RCC 7860 (cell line): ENCODE measurements at regions not wholly inside any gene's neighbourhood (a gene's known extent, or its start where the extent isn't known, plus 50 kb on each side); places are given as distances from the start of the nearest gene placed in this dataset.

Experiments used
- DNase-seq: peaks from one replicate; pipeline ENCODE4 v3.0.0-alpha.2; 2015; ENCODE audit warnings: low spot score
- FAIRE-seq: peaks from 2 replicates; lab custom pipeline; 2012; peaks lifted over from hg19 to GRCh38; lab: Jason Lieb, UNC

- no peak for FAIRE-seq
- DNase-seq, result no peak
Observed at GRCh38 chr12:92338671-92339070, 193.0 kb upstream of the BTG1 start.

DNA sequence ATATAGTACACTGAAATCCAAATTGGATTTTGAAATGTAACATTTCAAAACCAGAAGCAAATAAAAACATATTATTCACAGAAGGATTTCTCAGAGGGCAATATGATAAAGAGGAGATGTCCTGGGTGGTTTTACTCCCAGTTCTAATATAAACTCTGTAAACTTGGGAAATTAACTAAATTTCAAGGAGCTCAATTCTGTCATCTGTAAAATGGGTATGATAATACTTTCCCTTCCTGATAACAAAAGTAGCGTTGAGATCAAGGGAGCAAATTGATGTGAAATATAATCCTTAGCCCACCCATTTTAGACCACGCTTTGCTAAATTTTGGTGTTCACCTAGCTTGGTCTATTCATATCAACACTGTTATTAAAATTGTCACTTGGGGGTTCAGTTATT lies 192.5 kb upstream of the BTG1 start:
- FAIRE-seq, result no peak
- no peak for DNase-seq

GRCh38 chr12:92337128-92337527 lies 191.5 kb upstream of the BTG1 start:
- DNase-seq (no peak), FAIRE-seq (no peak)

DNA sequence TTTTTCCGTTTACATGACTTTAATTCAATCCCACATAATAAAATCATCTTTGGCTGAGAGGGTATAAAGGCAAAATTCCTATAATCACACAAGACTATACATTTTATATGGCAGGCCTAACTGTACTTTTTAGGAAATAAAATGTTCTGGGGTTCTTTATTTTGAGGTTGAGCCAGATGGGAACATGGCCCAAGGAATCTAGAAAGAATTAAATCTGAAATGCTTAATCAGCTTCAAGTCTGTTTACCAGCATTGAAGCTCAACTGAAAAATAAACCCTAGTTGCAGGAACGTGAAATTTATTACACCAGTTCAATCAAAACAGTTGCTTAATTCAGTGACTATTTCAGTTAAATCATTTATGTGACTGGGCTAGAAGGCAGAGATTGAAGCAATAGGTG lies 191.0 kb upstream of the BTG1 start:
- FAIRE-seq, result no peak

GRCh38 chr12:92335831-92336230 lies 190.2 kb upstream of the BTG1 start:
- FAIRE-seq (no peak), DNase-seq (no peak)

More for the DNA sequence above, 191.0 kb upstream of the BTG1 start:
- no peak for DNase-seq

GRCh38 chr12:92334552-92334951 lies 188.9 kb upstream of the BTG1 start:
- no peak for FAIRE-seq
- no peak for DNase-seq

DNA sequence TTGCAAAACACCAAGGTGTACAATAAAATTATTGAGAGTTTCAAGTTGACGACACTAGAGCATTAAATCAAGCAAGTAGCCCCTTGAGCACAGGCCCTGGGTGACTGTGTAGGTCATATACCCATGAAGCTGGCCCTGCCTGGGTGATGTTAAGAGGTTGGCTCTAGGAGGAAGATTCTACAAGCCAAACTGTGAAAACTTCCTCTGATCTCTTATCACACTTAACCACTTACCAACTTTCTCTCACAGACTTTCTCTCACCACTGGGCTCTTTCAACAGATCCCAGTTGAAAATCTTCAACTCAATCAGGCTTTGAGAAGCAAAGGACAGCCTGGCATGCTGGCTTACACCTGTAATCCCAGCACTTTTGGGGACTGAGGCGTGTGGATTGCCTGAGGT lies 186.9 kb upstream of the BTG1 start:
- FAIRE-seq (no peak), DNase-seq (no peak)

DNA sequence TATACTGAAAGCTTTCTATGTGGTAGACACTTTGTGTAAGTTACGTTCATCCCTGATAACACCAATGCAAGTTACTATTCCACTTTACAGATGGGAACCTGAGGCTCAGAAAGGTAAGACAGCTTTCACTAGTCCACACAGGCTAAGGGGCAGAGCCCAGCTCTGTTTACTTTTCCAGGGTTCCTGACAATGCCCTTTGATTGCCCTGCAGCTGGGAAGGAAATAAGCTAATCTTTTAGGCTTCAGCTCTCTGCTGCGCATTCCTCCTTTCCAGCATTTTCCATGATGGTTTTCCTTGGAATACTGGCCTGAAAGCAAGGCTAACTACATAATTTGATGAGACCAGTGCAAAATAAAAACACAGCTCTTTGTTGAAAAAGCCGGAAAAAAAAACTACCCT lies 185.7 kb upstream of the BTG1 start:
- FAIRE-seq, result no peak
- no peak for DNase-seq

- no peak for FAIRE-seq
- no peak for DNase-seq
Observed at GRCh38 chr12:92330654-92331053, 185.0 kb upstream of the BTG1 start.

- FAIRE-seq, result no peak
- no peak for DNase-seq
Observed at GRCh38 chr12:92326877-92327276, 181.2 kb upstream of the BTG1 start.

GRCh38 chr12:92324849-92325500 lies 179.3 kb upstream of the BTG1 start:
- DNase-seq, result no peak
- FAIRE-seq, result no peak

DNA sequence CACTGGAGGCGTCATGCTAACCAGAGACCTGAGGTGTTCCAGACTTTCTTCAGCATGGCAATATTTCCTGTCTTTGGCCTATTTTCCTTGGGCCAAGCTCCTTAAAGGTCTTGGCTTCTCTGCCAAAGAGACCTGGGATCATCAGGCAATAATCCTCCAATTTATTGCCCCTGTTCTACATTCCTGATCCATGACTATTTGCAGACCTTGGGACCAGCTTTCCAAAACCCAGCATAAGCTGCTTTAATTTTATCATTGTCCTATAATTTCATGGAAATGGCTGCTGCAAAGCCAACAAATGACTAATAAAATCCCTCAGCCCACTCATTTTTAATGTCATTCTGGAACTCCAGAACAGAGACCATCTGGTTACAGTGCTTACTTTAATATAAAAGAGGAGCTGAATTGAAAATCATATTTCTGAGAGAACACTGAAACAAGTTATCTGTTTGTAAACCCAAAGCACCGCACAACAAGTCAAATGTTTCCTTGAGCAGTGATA lies 166.9 kb upstream of the BTG1 start:
- FAIRE-seq (no peak), DNase-seq (no peak)

DNA sequence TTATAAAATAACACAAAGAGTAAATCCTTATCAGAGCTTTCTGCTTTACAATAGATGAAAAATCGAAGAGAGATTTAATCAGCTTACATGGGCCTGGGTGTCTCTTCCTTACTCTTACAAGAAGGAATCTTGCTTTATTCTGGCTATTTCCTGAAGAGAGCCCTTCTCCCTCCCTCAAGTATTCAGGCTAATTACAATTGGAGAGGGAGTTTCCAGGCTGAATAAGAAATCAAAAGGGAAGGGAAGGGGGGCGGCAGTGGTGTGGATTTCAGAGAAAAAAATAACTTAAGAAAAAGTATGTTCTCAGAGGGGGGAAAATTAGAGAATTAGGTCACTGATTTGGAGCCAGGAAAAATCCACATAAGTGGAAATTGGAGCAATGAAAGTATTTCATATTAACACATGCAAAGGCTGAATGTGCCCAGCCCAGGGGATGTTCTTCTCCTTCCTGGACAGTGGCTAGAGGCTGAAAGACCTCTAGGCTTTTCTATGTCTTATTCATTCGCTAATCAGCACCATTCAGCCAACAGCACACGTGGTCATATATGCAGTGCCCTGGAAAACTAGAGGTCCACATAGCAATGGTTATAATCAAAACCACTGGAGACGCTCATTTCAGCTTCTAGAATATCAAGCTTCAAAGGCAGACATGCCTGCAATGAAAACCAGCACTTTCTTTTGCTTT lies 158.9 kb upstream of the BTG1 start:
- DNase-seq (no peak), FAIRE-seq (no peak)

DNA sequence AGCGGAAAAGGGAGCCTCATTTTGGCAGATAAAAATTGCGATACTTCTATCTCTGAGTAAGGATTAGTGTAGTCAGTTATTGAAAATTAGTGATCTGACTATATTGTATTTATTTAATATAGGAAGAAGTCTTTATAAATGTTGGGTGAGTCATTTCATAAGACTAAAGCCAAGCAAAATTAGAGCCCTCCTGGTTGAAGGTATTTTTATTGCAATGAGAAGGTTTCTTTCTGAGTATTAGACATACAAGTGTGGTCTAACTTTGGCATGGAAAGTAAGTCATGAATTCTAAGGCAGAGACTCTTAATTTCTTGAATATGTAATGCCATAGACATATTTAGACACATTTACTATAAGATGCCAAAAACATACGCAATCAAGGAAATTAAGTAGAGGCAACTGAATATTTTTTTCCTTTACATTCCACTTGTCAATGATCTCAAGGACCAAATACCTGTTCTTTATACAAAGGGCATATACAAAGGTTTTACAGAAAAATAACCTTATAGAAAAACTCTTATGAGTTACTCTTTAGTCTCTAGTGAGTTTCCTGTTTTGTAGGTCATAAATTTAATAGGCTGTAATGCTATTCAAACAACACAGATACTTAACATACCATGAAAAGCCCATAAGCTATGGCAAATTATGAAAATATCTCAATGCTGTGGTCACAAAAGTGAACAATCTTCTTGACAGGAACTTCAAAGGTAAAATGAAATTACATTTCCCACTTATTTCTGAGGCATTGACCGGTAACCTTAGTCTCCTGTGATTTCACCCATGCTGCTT lies 156.6 kb upstream of the BTG1 start:
- FAIRE-seq (no peak), DNase-seq (no peak)

DNA sequence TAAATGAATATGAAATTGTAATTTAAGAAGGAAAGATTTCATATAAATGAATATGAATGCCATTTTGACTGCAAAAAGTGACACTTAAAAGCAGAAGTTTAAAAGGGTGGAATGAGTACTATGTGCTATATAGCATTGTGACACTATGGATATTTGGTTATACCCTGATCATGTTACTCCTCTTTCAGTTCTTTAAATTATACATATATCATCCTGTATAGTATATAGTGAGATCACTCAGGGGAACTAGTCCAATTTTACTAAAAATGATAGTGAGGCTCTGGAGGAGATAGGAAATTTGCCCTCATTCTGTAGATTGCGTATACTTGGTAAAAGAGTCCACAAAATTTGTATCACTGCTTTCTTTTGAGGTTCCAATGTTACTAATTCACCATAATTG lies 155.7 kb upstream of the BTG1 start:
- DNase-seq (no peak), FAIRE-seq (no peak)

DNA sequence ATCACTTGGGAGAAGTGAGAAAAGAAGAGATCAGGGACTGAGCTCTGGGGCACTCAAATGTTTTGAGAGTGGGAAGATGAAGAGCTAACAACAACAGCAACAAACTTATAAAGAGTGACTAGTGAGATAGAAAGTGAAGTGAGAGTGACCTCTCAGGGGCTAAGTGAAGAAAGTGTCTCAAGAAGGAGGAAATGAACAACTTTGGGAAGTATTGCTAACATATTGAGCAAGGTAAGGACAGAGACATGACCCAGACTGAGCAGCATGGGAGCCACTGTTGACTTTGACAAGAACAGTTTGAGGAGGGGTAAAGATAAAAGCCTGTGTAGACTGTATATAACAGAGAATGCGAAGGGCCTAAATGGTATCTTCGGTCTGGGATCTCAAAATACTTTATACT lies 155.1 kb upstream of the BTG1 start:
- no peak for FAIRE-seq
- DNase-seq, result no peak

DNA sequence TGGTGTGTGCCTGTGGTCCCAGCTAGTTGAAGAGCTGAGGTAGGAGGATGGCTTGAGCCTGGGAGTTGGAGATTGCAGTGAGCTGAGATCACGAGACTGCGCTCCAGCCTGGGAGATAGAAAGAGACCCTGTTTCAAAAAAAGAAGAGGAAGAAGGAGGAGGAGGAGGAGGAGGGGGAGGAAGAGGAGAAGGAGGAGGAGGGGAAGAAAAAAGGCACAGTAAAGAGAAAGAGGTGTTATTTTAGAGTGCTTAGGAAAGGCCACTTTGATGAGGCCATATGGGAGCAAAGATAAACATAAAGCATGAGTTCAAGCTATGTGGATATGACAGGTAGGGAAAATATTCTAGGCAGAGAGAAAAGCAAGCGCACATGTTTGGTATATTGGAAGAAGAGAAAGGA lies 154.1 kb upstream of the BTG1 start:
- DNase-seq (no peak), FAIRE-seq (no peak)

- no peak for FAIRE-seq
- DNase-seq, result no peak
Observed at GRCh38 chr12:92299344-92299743, 153.7 kb upstream of the BTG1 start.

- DNase-seq (no peak), FAIRE-seq (no peak)
Observed at GRCh38 chr12:92297932-92298696, 152.5 kb upstream of the BTG1 start.

DNA sequence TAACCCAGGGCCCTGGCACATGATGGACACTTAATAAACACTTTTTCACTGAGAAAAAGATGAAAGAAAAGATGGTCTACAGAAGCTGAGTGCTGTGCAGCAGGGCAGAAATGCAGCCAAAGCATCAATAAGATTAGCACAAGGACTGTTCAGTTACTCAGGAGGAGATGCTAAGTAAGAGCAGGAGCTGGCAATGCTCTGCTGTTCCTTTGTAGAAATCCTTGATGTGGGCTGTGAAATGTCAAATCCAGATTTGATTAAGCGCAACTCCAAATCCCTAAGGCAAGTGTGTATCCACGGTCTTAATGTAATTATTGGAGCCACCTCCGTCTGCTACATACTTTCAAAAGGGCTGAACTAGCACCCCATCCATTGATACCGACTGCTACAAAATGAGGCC lies 151.8 kb upstream of the BTG1 start:
- DNase-seq (no peak), FAIRE-seq (no peak)

GRCh38 chr12:92295523-92295922 lies 149.9 kb upstream of the BTG1 start:
- no peak for DNase-seq
- FAIRE-seq, result no peak
